ENCODE measurements at regions not wholly inside any gene's neighbourhood (a gene's known extent, or its start where the extent isn't known, plus 50 kb on each side); places are given as distances from the start of the nearest gene placed in this dataset.

DNA sequence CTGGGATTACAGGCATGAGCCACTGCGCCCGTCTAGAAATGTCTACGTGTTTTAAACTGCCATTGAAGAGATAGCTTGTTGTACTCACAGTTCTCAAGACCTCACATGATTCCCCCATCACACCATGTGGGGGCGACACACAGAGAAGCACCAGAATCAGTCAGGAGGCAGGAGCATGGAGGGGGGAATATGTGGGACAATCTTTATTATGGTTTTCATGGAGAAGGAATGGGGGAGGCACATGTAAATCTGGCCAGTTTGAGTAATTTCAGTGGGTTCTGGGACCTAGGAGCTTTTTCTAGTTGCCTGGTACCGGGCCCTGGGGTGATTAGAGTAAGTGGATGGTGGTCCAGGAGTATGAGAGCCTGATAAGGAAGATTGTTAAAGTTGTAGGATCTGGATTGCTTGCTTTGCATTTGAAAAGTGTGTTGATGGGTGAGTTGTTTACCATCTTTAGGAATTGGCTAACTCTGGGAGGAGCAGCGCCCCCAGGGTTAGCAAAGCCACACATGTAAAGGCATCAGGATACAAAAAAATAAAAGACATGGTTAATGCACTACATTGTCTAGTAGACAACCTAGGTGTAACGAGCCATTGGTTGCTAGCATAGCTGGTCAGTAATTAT, 85.4 kb upstream of the SLC13A1 start:
- no peak for DNase-seq
- Histone ChIP-seq H3K27me3 (ENCODE audit: low read depth) (no peaks in the 10 kb centered on the region), H3K4me1 (no peaks in the 10 kb centered on the region), H3K4me3 (no peak overlapping the region), H3K9me3 (no peaks in the 10 kb centered on the region), H3K36me3 (no peaks in the 10 kb centered on the region), H3K27ac (no peak overlapping the region)
- no peak for ATAC-seq
- TF ChIP-seq, protein P1, sequence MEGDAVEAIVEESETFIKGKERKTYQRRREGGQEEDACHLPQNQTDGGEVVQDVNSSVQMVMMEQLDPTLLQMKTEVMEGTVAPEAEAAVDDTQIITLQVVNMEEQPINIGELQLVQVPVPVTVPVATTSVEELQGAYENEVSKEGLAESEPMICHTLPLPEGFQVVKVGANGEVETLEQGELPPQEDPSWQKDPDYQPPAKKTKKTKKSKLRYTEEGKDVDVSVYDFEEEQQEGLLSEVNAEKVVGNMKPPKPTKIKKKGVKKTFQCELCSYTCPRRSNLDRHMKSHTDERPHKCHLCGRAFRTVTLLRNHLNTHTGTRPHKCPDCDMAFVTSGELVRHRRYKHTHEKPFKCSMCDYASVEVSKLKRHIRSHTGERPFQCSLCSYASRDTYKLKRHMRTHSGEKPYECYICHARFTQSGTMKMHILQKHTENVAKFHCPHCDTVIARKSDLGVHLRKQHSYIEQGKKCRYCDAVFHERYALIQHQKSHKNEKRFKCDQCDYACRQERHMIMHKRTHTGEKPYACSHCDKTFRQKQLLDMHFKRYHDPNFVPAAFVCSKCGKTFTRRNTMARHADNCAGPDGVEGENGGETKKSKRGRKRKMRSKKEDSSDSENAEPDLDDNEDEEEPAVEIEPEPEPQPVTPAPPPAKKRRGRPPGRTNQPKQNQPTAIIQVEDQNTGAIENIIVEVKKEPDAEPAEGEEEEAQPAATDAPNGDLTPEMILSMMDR (IDR thresholded peaks at IDR 0.05), result no peak
- intact Hi-C loops (cut with DNase I), result no loop called here

DNA sequence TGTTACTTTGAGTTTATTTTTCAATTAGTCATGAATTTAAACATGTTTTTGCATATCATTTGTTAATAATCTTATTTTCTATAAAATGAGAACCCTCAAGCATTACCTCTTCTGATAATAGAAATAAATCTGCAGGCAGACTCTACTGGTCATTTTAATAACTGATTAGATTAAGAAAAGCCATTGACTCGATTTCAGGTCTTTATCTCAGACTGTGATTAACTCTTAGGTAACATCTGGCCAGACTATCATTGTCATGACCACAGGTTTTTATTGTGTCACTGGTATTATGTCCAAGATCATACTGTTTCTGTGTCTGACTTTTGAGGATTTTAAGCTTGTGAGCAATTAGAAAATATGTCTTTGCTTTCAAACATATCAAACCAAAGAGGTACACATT, 83.6 kb upstream of the SLC13A1 start:
- Histone ChIP-seq H3K4me1 (no peaks in the 10 kb centered on the region), H3K4me3 (no peak overlapping the region), H3K36me3 (no peaks in the 10 kb centered on the region), H3K27ac (no peak overlapping the region), H3K27me3 (ENCODE audit: low read depth) (no peaks in the 10 kb centered on the region), H3K9me3 (no peaks in the 10 kb centered on the region)
- DNase-seq (no peak), ATAC-seq (no peak)
- intact Hi-C loops (cut with DNase I), result no loop called here
- TF ChIP-seq, protein P1 (IDR thresholded peaks at IDR 0.05), result no peak

GRCh38 chr7:123282181-123282580, 82.4 kb upstream of the SLC13A1 start:
- DNase-seq (no peak), ATAC-seq (no peak)
- TF ChIP-seq, protein P1 (IDR thresholded peaks at IDR 0.05), result no peak
- Histone ChIP-seq H3K9me3 (no peaks in the 10 kb centered on the region), H3K27ac (no peak overlapping the region), H3K4me3 (no peak overlapping the region), H3K36me3 (no peaks in the 10 kb centered on the region), H3K4me1 (no peaks in the 10 kb centered on the region), H3K27me3 (ENCODE audit: low read depth) (no peaks in the 10 kb centered on the region)
- intact Hi-C loops (cut with DNase I), result no loop called here

- H3K4me1 ChIP-seq, result no peaks in the 10 kb centered on the region
Measured at GRCh38 chr7:123279949-123280348, 80.2 kb upstream of the SLC13A1 start.

GRCh38 chr7:123275036-123275753, 75.4 kb upstream of the SLC13A1 start:
- Histone ChIP-seq H3K36me3 (no peaks in the 10 kb centered on the region), H3K27me3 (ENCODE audit: low read depth) (no peaks in the 10 kb centered on the region), H3K4me3 (no peak overlapping the region), H3K27ac (no peak overlapping the region), H3K4me1 (no peaks in the 10 kb centered on the region), H3K9me3 (no peaks in the 10 kb centered on the region)
- ATAC-seq, result no peak
- intact Hi-C loops (cut with DNase I), result no loop called here
- TF ChIP-seq, protein P1 (IDR thresholded peaks at IDR 0.05), result no peak
- no peak for DNase-seq

More at GRCh38 chr7:123279949-123280348, 80.2 kb upstream of the SLC13A1 start:
- DNase-seq, result no peak
- H3K27ac ChIP-seq, result no peak overlapping the region
- no peaks in the 10 kb centered on the region for H3K36me3 ChIP-seq
- TF ChIP-seq, protein P1 (IDR thresholded peaks at IDR 0.05), result no peak
- H3K9me3 ChIP-seq, result no peaks in the 10 kb centered on the region
- no peak overlapping the region for H3K4me3 ChIP-seq
- intact Hi-C loops (cut with DNase I), result no loop called here
- H3K27me3 ChIP-seq (ENCODE audit: low read depth), result no peaks in the 10 kb centered on the region
- ATAC-seq, result no peak

All from lower lobe of right lung (tissue), 2 donors.